Thoracic aorta (tissue), 2 donors: ENCODE measurements at regions not wholly inside any gene's neighbourhood (a gene's known extent, or its start where the extent isn't known, plus 50 kb on each side); places are given as distances from the start of the nearest gene placed in this dataset.

Experiments used
- ATAC-seq: fragments of 150-250 bp; one replicate; pipeline ENCODE4 v1.8.0; 2017; ENCODE audit warnings: low read depth; ENCODE audit not compliant: insufficient number of reproducible peaks, low FRiP score
- DNase-seq: peaks from one replicate; pipeline ENCODE4 v3.0.0-alpha.2; 2020; ENCODE audit warnings: low spot score
- H3K27ac ChIP-seq, 2 donors: fragments of 200-600 bp; sonication (generic); 1 replicate in 1 of 2; 2 replicates in 1 of 2; pipeline ENCODE4 v1.5.1; 2016; ENCODE audit warnings: mild to moderate bottlenecking in 2 of 2, moderate library complexity in 2 of 2
- H3K27me3 ChIP-seq: fragments of 200-600 bp; sonication (generic); replicated peaks from 2 replicates; pipeline ENCODE4 v1.6.0; 2016; ENCODE audit warnings: mild to moderate bottlenecking; ENCODE audit not compliant: insufficient read depth
- H3K36me3 ChIP-seq: fragments of 200-600 bp; sonication (generic); one replicate; pipeline ENCODE4 v1.5.1; 2016
- H3K4me1 ChIP-seq, 2 donors: fragments of 200-600 bp; sonication (generic); 1 replicate in 1 of 2; 2 replicates in 1 of 2; pipeline versions ENCODE4 v1.5.1 to v1.6.0; 2016; ENCODE audit warnings: low read depth in 2 of 2, mild to moderate bottlenecking in 1 of 2; ENCODE audit not compliant: control insufficient read depth in 1 of 2
- H3K4me3 ChIP-seq: fragments of 200-600 bp; sonication (generic); 2 replicates; pipeline ENCODE4 v1.5.1; 2016; ENCODE audit warnings: mild to moderate bottlenecking
- H3K9me3 ChIP-seq: fragments of 200-600 bp; sonication (generic); 2 replicates; pipeline ENCODE4 v1.5.1; 2016
- CTCF ChIP-seq: fragments of 200-600 bp; sonication (generic); IDR thresholded peaks from one replicate; pipeline ENCODE4 v1.5.1; 2019; ENCODE audit warnings: antibody characterized with exemption

GRCh38 chr10:63702092-63702491 is 180.9 kb downstream of the REEP3 start:
- no peak for DNase-seq
- Histone ChIP-seq H3K4me1 (peaks cover 26 to 28% of the 10 kb centered on the region in 2 donors), H3K27me3 (no peaks in the 10 kb centered on the region), H3K27ac (no peak overlapping the region), H3K4me3 (no peak overlapping the region), H3K36me3 (no peaks in the 10 kb centered on the region), H3K9me3 (no peaks in the 10 kb centered on the region)
- TF ChIP-seq CTCF: no peak
- no peak for ATAC-seq

- Histone ChIP-seq H3K27ac (no peak overlapping the region), H3K36me3 (no peaks in the 10 kb centered on the region), H3K4me3 (no peak overlapping the region), H3K4me1 (peaks cover 31 to 34% of the 10 kb centered on the region in 2 donors), H3K9me3 (no peaks in the 10 kb centered on the region), H3K27me3 (no peaks in the 10 kb centered on the region)
- no peak for TF ChIP-seq CTCF
- ATAC-seq (no peak), DNase-seq (no peak)
These were observed 182.0 kb downstream of the REEP3 start for GRCh38 chr10:63703113-63703670.

GRCh38 chr10:63703740-63704345 is 182.6 kb downstream of the REEP3 start:
- Histone ChIP-seq H3K9me3 (no peaks in the 10 kb centered on the region), H3K4me3 (no peak overlapping the region), H3K27ac (no peak overlapping the region), H3K4me1 (peaks cover 31 to 34% of the 10 kb centered on the region in 2 donors), H3K27me3 (no peaks in the 10 kb centered on the region), H3K36me3 (no peaks in the 10 kb centered on the region)
- DNase-seq: no peak
- TF ChIP-seq CTCF: no peak
- no peak for ATAC-seq

GRCh38 chr10:63707254-63707910 is 186.2 kb downstream of the REEP3 start:
- Histone ChIP-seq H3K9me3 (no peaks in the 10 kb centered on the region), H3K36me3 (no peaks in the 10 kb centered on the region), H3K27ac (peak overlapping the region in 1 of 2 donors; percentile 63), H3K4me1 (peaks cover 20 to 37% of the 10 kb centered on the region in 2 donors), H3K27me3 (no peaks in the 10 kb centered on the region), H3K4me3 (no peak overlapping the region)
- ATAC-seq (peak; percentile 97), DNase-seq (no peak)
- no peak for TF ChIP-seq CTCF

GRCh38 chr10:63708421-63708820 is 187.2 kb downstream of the REEP3 start:
- no peak for TF ChIP-seq CTCF
- ATAC-seq (no peak), DNase-seq (no peak)
- no peak overlapping the region for H3K27ac ChIP-seq
- H3K4me3 ChIP-seq: no peak overlapping the region
- peaks cover 30 to 48% of the 10 kb centered on the region in 2 donors for H3K4me1 ChIP-seq
- H3K36me3 ChIP-seq: no peaks in the 10 kb centered on the region
- no peaks in the 10 kb centered on the region for H3K27me3 ChIP-seq
- H3K9me3 ChIP-seq: no peaks in the 10 kb centered on the region
